ENCODE measurements at regions not wholly inside any gene's neighbourhood (a gene's known extent, or its start where the extent isn't known, plus 50 kb on each side); places are given as distances from the start of the nearest gene placed in this dataset.

DNA sequence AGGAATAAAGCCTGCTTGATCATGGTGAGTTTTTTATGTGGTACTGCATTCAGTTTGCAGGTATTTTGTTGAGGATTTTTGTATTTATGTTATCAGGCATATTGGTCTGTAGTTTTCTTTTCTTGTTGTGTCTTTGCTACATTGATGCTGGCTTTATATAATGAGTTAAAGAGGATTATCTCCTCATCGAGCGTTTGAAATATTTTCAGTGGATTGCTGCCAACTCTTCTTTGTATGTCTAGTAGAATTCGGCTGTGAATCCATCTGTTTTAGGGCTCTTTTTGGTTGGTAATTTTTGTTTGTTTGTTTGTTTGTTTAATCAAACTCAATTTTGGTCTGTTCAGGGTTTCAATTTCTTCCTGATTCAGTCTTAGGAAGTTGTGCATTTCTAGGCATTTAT lies 758.4 kb downstream of the KCNA4 start:
- no peak for TF ChIP-seq POLR2AphosphoS5 (IDR thresholded peaks at IDR 0.05; ENCODE audit: borderline replicate concordance, low read depth, low read length)
- TF ChIP-seq EZH2 (IDR thresholded peaks at IDR 0.05) = no peak
